HG02840 (cell line): ENCODE measurements at regions not wholly inside any gene's neighbourhood (a gene's known extent, or its start where the extent isn't known, plus 50 kb on each side); places are given as distances from the start of the nearest gene placed in this dataset.

Source experiments
- ATAC-seq: cut with Tn5 transposase; IDR thresholded peaks from one replicate; pipeline ENCODE4 v1.9.1; 2021; ENCODE audit warnings: mild to moderate bottlenecking, moderate library complexity, moderate number of reproducible peaks; ENCODE audit not compliant: unreplicated experiment, low FRiP score

GRCh38 chr10:123582084-123582989 lies 83.8 kb upstream of the GPR26 start:
- ATAC-seq, result no peak

GRCh38 chr10:123583639-123584418 lies 82.3 kb upstream of the GPR26 start:
- no peak for ATAC-seq

- ATAC-seq, result no peak
These were observed 81.8 kb upstream of the GPR26 start for GRCh38 chr10:123584419-123584775.

GRCh38 chr10:123585477-123586445 lies 80.4 kb upstream of the GPR26 start:
- no peak for ATAC-seq

GRCh38 chr10:123587110-123587509 lies 79.0 kb upstream of the GPR26 start:
- ATAC-seq, result no peak

- ATAC-seq, result no peak
These were observed 77.7 kb upstream of the GPR26 start for GRCh38 chr10:123588386-123588914.

GRCh38 chr10:123595661-123596060 lies 70.5 kb upstream of the GPR26 start:
- ATAC-seq, result no peak

- no peak for ATAC-seq
These were observed 68.5 kb upstream of the GPR26 start for GRCh38 chr10:123597676-123598075.

GRCh38 chr10:123599366-123599849 lies 66.7 kb upstream of the GPR26 start:
- ATAC-seq, result no peak

- no peak for ATAC-seq
These were observed 66.0 kb upstream of the GPR26 start for GRCh38 chr10:123600177-123600576.

GRCh38 chr10:123603130-123603529 lies 63.0 kb upstream of the GPR26 start:
- no peak for ATAC-seq

- ATAC-seq, result no peak
These were observed 61.6 kb upstream of the GPR26 start for GRCh38 chr10:123604506-123604905.

GRCh38 chr10:123606006-123606405 lies 60.1 kb upstream of the GPR26 start:
- ATAC-seq, result no peak

GRCh38 chr10:123606955-123607354 lies 59.2 kb upstream of the GPR26 start:
- ATAC-seq, result no peak

GRCh38 chr10:123607386-123607785 lies 58.8 kb upstream of the GPR26 start:
- ATAC-seq, result no peak

- no peak for ATAC-seq
These were observed 58.1 kb upstream of the GPR26 start for GRCh38 chr10:123608047-123608446.

GRCh38 chr10:123611243-123611642 lies 54.9 kb upstream of the GPR26 start:
- no peak for ATAC-seq

- ATAC-seq, result no peak
These were observed 54.3 kb upstream of the GPR26 start for GRCh38 chr10:123611876-123612275.

GRCh38 chr10:123613346-123613850 lies 52.8 kb upstream of the GPR26 start:
- ATAC-seq, result no peak

GRCh38 chr10:123614888-123615287 lies 51.3 kb upstream of the GPR26 start:
- ATAC-seq, result no peak
